ENCODE measurements at regions not wholly inside any gene's neighbourhood (a gene's known extent, or its start where the extent isn't known, plus 50 kb on each side); places are given as distances from the start of the nearest gene placed in this dataset.

DNA sequence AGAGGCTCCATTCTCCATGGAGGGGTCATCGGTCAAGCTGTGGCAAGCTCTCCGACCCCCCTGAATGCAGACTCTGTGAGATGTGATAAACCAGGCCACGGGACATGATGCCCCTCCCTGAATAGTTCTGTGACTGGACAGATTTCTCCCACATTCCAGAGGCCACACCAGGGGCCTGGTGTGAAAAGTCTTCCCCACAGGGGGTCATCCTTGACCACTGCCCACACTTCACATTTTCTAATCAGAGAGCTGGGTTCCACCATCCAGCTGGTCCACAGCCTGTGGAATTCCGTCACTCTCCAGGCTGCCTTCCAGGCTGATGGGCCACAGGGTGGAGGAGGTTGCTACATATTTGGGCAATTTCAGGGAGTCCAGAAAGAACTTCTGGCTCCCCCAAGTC lies 51.3 kb upstream of the CYRIA start:
- in situ Hi-C loops (cut with MboI) (no loop called here), intact Hi-C loops (cut with micrococcal nuclease; ENCODE audit: unreplicated experiment) (no loop called here)
- Histone ChIP-seq H3K9ac (ENCODE audit: control insufficient read depth, insufficient read depth, low read length) (no peak overlapping the region), H3K4me1 (ENCODE audit: control insufficient read depth, insufficient read depth, low read length) (peaks cover 2% of the 10 kb centered on the region; the same call in 1 of the 2 replicates), H3K4me3 (no peak overlapping the region), H3K36me3 (ENCODE audit: control insufficient read depth in 2 of 2, insufficient read depth in 2 of 2, low read length in 1 of 2) (no peaks in the 10 kb centered on the region), H3K4me2 (ENCODE audit: control insufficient read depth, insufficient read depth) (no peak overlapping the region), H3K27me3 (replicated peaks in 1 of 2; ENCODE audit: control insufficient read depth in 2 of 2, insufficient read depth in 2 of 2, low read length in 1 of 2) (0 out of 4 replicates have a peak, but pooled peaks cover 0 to 5% of the 10 kb centered on the region in 2 experiments), H4K20me1 (ENCODE audit: control insufficient read depth, insufficient read depth) (no peaks in the 10 kb centered on the region), H3K27ac (ENCODE audit: control insufficient read depth, insufficient read depth) (no peak overlapping the region), H3K9me3 (replicated peaks; ENCODE audit: control insufficient read depth, insufficient read depth, low read length) (no peaks in the 10 kb centered on the region), H3K79me2 (ENCODE audit: control insufficient read depth, insufficient read depth, low read length) (no peaks in the 10 kb centered on the region), H2AFZ (ENCODE audit: control insufficient read depth, low read depth, low read length) (no peak overlapping the region)
- ChIA-PET CTCF (interaction anchor here (1.0 to 1.4 kb wide), 4 partner anchors 60 to 104 kb away, joined by 3 to 6 read pairs (median 3); no protein-coding TSS in a partner anchor), POLR2A (interaction anchor here (1.3 to 4.4 kb wide), 3 partner anchors 58 to 64 kb away, joined by 5 to 33 read pairs (median 8); no protein-coding TSS in a partner anchor), RAD21 (ENCODE audit: unreplicated experiment) (interaction anchor here (1.0 to 12.5 kb wide), 8 partner anchors 10 to 103 kb away, joined by 3 to 156 read pairs (median 6); no protein-coding TSS in a partner anchor), SMC1A (ENCODE audit: uncharacterized antibody, unreplicated experiment) (interaction anchor here (1.0 to 14.4 kb wide), 6 partner anchors 9 to 103 kb away, joined by 3 to 141 read pairs (median 10); no protein-coding TSS in a partner anchor)
- FAIRE-seq (no peak), DNase-seq (ENCODE audit: low read depth, low spot score) (no peak), ATAC-seq (no peak)
- WGBS (ENCODE audit: insufficient coverage, insufficient replicate concordance, low lambda C conversion rate, missing lambda C conversion rate), result 50% methylated on average over 4 of the region's 4 CpGs
- no TSS peak for BruUV-seq (replicated peaks)
- TF ChIP-seq ATF7 (IDR thresholded peaks at IDR 0.05; ENCODE audit: low read depth) (no peak), RAD51 (IDR thresholded peaks at IDR 0.05) (no peak), ASH2L (IDR thresholded peaks at IDR 0.05; ENCODE audit: borderline replicate concordance, low read depth) (no peak), CTCF (IDR thresholded peaks at IDR 0.05 in 2 of 3, conservative IDR thresholded peaks at IDR 0.05 in 1 of 3; ENCODE audit: control insufficient read depth in 2 of 3, extremely low read depth in 1 of 3, insufficient read depth in 1 of 3, low read depth in 3 of 3, low read length in 3 of 3) (no peak), NR2C1 (IDR thresholded peaks at IDR 0.05) (no peak), TARDBP (IDR thresholded peaks at IDR 0.05; ENCODE audit: borderline replicate concordance) (no peak)
- TF ChIP-seq, protein P1, sequence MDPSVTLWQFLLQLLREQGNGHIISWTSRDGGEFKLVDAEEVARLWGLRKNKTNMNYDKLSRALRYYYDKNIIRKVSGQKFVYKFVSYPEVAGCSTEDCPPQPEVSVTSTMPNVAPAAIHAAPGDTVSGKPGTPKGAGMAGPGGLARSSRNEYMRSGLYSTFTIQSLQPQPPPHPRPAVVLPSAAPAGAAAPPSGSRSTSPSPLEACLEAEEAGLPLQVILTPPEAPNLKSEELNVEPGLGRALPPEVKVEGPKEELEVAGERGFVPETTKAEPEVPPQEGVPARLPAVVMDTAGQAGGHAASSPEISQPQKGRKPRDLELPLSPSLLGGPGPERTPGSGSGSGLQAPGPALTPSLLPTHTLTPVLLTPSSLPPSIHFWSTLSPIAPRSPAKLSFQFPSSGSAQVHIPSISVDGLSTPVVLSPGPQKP (IDR thresholded peaks at IDR 0.05; ENCODE audit: low read depth, low read length), result no peak
- TF ChIP-seq, protein P2, sequence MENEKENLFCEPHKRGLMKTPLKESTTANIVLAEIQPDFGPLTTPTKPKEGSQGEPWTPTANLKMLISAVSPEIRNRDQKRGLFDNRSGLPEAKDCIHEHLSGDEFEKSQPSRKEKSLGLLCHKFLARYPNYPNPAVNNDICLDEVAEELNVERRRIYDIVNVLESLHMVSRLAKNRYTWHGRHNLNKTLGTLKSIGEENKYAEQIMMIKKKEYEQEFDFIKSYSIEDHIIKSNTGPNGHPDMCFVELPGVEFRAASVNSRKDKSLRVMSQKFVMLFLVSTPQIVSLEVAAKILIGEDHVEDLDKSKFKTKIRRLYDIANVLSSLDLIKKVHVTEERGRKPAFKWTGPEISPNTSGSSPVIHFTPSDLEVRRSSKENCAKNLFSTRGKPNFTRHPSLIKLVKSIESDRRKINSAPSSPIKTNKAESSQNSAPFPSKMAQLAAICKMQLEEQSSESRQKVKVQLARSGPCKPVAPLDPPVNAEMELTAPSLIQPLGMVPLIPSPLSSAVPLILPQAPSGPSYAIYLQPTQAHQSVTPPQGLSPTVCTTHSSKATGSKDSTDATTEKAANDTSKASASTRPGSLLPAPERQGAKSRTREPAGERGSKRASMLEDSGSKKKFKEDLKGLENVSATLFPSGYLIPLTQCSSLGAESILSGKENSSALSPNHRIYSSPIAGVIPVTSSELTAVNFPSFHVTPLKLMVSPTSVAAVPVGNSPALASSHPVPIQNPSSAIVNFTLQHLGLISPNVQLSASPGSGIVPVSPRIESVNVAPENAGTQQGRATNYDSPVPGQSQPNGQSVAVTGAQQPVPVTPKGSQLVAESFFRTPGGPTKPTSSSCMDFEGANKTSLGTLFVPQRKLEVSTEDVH (IDR thresholded peaks at IDR 0.05; ENCODE audit: low read depth, partially characterized antibody), result no peak
- TF ChIP-seq, protein P3, sequence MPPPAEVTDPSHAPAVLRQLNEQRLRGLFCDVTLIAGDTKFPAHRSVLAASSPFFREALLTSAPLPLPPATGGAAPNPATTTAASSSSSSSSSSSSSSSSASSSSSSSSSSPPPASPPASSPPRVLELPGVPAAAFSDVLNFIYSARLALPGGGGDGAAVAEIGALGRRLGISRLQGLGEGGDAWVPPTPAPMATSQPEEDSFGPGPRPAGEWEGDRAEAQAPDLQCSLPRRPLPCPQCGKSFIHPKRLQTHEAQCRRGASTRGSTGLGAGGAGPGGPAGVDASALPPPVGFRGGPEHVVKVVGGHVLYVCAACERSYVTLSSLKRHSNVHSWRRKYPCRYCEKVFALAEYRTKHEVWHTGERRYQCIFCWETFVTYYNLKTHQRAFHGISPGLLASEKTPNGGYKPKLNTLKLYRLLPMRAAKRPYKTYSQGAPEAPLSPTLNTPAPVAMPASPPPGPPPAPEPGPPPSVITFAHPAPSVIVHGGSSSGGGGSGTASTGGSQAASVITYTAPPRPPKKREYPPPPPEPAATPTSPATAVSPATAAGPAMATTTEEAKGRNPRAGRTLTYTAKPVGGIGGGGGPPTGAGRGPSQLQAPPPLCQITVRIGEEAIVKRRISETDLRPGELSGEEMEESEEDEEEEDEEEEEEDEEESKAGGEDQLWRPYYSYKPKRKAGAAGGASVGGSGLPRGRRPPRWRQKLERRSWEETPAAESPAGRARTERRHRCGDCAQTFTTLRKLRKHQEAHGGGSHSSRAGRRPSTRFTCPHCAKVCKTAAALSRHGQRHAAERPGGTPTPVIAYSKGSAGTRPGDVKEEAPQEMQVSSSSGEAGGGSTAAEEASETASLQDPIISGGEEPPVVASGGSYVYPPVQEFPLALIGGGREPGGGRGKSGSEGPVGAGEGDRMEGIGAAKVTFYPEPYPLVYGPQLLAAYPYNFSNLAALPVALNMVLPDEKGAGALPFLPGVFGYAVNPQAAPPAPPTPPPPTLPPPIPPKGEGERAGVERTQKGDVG (CRISPR knock-in tag; IDR thresholded peaks at IDR 0.05), result no peak
- TF ChIP-seq, protein P4, sequence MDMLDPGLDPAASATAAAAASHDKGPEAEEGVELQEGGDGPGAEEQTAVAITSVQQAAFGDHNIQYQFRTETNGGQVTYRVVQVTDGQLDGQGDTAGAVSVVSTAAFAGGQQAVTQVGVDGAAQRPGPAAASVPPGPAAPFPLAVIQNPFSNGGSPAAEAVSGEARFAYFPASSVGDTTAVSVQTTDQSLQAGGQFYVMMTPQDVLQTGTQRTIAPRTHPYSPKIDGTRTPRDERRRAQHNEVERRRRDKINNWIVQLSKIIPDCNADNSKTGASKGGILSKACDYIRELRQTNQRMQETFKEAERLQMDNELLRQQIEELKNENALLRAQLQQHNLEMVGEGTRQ (IDR thresholded peaks at IDR 0.05; ENCODE audit: borderline replicate concordance, low read depth, low read length), result no peak
